ENCODE measurements at regions not wholly inside any gene's neighbourhood (a gene's known extent, or its start where the extent isn't known, plus 50 kb on each side); places are given as distances from the start of the nearest gene placed in this dataset.

GRCh38 chr18:65352186-65352585 lies 398.6 kb upstream of the CDH7 start:
- Histone ChIP-seq H3K79me2 (ENCODE audit: control insufficient read depth, insufficient read depth, low read length) (no peaks in the 10 kb centered on the region), H3K36me3 (ENCODE audit: control insufficient read depth, insufficient read depth, low read length) (no peaks in the 10 kb centered on the region), H3K4me2 (ENCODE audit: insufficient read depth, low read length) (no peak overlapping the region), H3K27ac (ENCODE audit: extremely low read depth, low read depth, low read length) (no peak overlapping the region), H3K9ac (ENCODE audit: insufficient read depth in 1 of 2, low read depth in 2 of 2, low read length in 2 of 2) (no peak overlapping the region), H3K4me1 (replicated peaks in 1 of 2; ENCODE audit: control insufficient read depth in 2 of 2, insufficient read depth in 2 of 2, low read length in 2 of 2) (no peaks in the 10 kb centered on the region), H3K27me3 (ENCODE audit: control insufficient read depth in 2 of 2, insufficient read depth in 2 of 2, low read length in 2 of 2) (no peaks in the 10 kb centered on the region), H2AFZ (ENCODE audit: low read depth, low read length) (no peak overlapping the region), H3K9me3 (replicated peaks; ENCODE audit: control insufficient read depth, insufficient read depth, low read depth, low read length) (no peaks in the 10 kb centered on the region), H3K9me1 (ENCODE audit: control insufficient read depth, insufficient read depth, low read length) (no peaks in the 10 kb centered on the region), H3K4me3 (no peak overlapping the region), H4K20me1 (replicated peaks; ENCODE audit: control insufficient read depth, insufficient read depth, low read length) (no peaks in the 10 kb centered on the region)
- no peak for TF ChIP-seq CTCF (IDR thresholded peaks at IDR 0.05 in 2 of 3, conservative IDR thresholded peaks at IDR 0.05 in 1 of 3; ENCODE audit: insufficient read depth in 2 of 3, low read depth in 1 of 3, low read length in 3 of 3)
- no peak for TF ChIP-seq U2AF2 (optimal IDR thresholded peaks at IDR 0.05; ENCODE audit: low read depth, low read length)
- TF ChIP-seq PCBP1 (IDR thresholded peaks at IDR 0.05; ENCODE audit: low read depth, low read length, poor library complexity, severe bottlenecking), result no peak
- no peak for TF ChIP-seq TAF1 (IDR thresholded peaks at IDR 0.05; ENCODE audit: control insufficient read depth, extremely low read depth, insufficient read depth, low read length, severe bottlenecking)
- TF ChIP-seq ZNF175 (CRISPR knock-in tag; IDR thresholded peaks at IDR 0.05; ENCODE audit: low read depth), result no peak
- no TSS peak for BruUV-seq (replicated peaks)
- intact Hi-C loops (cut with micrococcal nuclease), result no loop called here
- in situ Hi-C loops (cut with MboI), result no loop called here
- WGBS (ENCODE audit: insufficient coverage, low coverage, missing lambda C conversion rate), result 3% methylated on average over 3 of the region's 3 CpGs
- ChIA-PET POLR2A (no interaction called here), CTCF (ENCODE audit: low intra/inter-chr PET ratio) (no interaction called here)
- DNase-seq (ENCODE audit: extremely low read depth in 1 of 4, low spot score in 3 of 4) (no peak), ATAC-seq (no peak), FAIRE-seq (no peak)

Measured in K562 (cell line).